NCI-H2171 treated with DMSO at 0.1 percent for 48 hours (cell line): ENCODE measurements at regions not wholly inside any gene's neighbourhood (a gene's known extent, or its start where the extent isn't known, plus 50 kb on each side); places are given as distances from the start of the nearest gene placed in this dataset.
"Not testable (repeated sequence)": the region's sequence is repeated elsewhere in the genome, so short reads cannot be mapped to it uniquely, and the experiment has no call there.

ENCODE experiments used
- DNase-seq: peaks from one replicate; lab custom pipeline; 2025; lab: John Stamatoyannopoulos, UW

DNA sequence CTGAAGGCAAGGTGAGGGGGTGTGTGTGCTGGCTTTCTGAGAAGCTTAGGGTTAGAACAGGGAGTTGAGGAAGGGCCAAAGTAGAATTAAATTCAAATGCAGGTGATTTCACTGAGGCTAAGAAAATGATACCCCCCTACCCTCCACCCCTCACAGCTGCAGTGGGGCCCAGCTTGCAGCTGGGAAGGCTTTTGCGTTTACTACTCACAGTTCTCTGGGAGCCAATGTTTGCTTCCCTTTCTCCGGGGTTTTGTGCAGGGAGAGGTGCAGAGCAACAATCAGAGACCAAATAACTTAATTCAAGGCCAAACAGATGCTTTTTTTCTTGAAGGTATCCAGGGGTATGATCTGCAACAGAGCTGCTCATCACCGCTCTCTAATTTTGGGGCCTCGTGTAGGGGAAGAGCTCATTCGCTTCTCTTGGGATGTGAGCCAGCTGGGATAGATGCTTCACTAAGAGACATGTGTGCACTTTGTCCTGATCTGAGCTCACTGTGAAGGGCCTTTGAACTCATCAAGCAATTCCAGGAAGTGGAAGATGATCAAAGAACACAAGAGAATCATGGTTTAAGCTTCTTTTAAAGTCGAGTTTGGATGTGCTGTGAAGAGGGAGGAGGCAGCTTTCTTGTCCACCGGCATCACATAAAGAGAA, 122.7 kb upstream of the C1GALT1C1 start:
- no peak for DNase-seq

DNA sequence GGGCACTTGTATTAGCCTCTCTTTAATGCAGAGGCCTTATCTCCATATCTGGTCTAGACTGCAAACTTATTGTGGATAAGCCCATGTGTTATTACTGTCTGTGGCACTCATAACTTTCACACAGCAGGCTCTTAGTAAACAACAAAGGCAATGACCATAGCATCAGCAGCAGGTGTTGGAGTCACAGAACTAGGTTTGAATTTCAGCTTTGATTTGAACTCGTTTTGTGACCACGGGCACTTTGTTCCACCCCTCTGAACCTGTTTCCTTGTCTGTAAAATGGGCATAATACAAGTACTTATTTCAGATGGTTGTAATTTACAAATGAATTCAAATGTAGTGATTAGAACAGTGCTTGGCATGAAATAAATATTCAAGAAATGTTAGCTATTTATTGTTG, 121.8 kb upstream of the C1GALT1C1 start:
- no peak for DNase-seq

DNA sequence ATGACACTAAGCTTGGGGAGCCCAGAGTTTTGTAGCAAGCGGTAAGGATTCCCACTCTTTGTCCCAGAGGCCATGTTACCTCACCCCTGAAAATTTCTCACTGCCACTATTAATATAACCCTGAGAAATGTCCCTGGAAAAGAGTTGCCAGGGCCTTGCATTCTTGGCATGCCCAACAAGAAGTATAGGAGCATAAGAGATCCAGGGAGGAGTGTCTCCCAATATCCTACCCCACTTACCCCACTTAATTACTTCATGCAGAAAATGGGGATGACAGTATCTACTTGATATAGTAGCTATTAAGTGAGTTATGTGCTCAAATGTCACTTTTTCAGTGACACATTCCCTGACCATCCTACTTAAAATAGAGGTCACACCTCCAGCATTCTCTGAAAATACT, 120.5 kb upstream of the C1GALT1C1 start:
- no peak for DNase-seq

DNA sequence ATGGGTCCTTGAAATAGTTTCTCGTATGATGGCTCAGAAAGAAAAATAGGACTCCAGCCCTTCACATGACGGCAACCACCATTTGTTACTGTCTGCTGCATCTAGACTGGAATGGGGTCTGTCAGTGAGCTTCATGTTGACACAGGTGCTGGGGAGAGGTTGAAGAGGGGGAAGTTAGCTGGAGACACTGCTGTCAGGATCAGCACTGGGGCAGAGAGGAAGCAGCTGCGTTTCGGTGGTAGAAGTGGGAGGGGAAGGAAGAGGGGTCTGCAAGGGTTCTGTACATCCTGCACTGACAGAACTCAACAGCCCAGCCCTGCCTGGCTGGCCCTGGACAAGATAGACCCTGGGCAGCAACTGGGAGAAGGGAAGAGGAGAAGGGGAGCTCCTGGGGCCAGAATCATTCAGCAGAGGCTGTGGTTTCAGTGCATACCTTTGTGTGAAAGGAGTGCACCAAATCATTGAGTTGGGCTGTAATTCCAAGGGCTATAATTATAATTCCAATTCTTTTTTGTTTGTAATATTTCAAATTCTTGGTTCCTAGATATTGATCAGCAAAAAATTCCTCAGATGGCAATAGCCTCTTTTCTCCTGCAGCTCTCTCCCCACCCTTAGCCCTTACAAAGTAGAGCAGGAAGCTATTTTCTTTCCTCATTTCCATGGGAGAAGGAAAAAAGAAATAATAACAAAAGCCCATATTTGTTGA, 119.4 kb upstream of the C1GALT1C1 start:
- DNase-seq = no peak

DNA sequence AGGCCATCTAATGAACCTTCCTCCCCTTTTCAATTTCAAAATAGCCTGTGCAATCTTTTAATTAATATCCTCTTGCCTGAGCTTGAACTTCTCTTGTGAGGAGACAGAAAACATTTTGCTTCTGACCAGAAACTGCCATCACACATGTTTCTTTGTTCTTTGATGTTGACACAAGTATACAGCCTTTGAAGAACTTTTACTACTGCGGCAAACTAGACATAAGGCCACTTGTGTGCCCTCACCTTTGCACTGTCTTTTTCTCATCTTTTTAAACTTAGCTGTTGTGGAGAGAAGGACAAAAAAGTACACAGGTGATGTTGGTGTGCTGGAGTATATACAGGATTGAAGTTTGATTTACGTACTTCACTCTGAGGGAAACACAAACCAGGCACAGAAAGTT, 116.3 kb upstream of the C1GALT1C1 start:
- no peak for DNase-seq

DNA sequence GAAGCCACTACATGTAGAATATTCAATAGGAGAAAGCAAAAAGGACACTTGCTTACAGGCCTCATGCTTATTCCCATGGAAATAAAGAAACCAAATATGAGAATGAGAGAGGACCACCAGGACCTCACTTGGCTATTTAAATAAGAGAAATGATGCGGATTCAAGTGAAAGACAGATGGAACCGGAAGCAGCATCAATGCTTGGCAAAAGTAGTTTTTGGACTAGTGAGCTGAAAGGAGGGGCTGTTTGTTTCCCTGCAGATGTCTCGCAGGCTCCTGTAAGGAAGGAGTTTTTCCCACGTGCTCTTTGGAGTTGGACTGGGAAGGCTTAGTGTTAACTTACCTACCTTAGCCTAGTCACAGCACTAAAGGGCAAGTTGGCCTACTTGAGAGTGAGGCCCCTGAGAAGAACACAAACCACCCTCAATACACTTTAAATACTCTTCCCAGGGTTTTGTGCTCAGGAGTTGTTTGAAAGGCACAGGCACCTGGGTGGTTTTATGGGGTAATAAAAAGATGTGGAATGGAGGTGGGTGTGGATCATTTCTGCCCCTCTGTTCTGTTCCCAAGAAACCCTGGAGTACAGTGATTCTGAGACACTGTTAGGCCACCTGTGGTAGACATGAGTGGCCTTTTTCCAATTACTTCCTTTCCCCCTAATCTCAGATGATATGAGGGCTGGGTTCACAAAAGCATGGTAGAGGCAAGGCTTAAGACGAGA, 113.3 kb upstream of the C1GALT1C1 start:
- DNase-seq = no peak

DNA sequence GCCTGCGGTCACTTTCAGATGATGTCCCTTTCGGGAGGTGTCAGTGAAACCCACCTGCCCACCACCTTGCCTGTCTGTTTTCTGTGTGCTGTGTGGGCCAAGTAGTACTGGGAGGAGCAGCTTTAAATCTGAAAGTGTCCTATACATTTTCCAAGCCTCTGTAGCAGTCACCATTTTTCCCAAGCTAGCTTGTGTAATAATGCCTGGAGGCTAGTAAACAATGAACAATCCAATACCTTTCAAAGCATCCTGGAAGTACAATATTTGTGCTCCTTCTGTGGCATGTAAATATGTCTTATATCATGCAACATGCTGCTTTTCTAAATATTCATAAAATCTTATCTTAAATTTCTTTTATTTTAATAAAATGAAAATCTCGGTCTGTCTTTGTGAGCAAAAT, 111.6 kb upstream of the C1GALT1C1 start:
- no peak for DNase-seq

DNA sequence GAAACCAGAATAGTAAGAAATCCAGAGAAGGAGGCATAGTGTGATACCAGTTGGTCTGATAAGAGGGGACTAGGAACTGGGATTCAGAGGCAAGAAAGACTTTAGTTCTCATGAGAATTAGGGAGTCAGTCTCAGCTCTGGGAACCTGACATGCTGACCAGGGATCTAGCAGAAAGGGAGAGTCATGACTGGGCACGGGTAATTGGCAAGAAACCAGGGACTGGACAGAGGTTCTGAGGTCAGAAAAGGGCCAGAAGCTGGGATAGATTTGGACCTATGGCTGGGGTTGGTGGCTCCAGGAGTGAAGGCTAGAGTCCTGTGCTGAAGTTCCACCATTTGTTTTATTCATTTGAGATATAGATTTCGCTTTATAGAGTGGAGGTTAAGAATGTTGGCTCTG, 110.2 kb upstream of the C1GALT1C1 start:
- DNase-seq = no peak

DNA sequence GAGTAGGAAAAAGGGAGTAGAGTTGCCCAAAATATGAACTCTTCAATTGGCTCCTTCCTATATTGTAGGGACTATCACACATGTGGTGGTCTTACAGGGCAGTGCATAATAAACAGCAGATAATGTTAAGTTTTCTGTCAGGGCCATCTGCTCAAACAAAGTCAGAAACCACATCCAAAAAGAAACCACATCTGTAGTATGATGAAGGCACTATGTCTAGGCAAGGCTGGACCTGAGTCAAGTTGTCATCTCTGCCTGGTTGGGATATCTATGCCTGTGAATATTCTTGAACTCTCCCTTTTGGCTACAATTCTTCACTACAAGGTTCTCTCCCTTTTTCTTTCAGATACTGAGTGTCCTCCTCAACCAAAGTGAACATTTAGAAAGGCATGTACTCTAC, 109.4 kb upstream of the C1GALT1C1 start:
- no peak for DNase-seq

DNA sequence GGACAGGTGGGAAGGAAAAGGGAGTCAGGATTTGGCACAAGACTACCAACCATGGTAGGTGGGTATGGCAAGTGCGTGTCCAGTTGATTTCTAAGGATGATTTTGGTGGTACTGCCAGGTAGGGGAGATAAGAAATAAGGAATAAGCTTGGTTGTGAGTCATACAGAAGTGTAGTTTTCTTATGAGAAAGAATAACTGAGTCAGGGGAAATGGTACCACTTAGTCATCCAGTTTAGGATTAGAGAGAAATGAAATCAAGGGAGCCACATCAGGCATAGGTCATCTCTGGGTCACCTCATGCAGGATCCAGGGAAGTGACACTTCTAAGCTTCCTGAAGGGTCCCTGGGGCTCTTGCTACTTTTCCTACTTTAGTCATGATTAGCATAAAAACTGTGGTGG, 107.1 kb upstream of the C1GALT1C1 start:
- DNase-seq = no peak

DNA sequence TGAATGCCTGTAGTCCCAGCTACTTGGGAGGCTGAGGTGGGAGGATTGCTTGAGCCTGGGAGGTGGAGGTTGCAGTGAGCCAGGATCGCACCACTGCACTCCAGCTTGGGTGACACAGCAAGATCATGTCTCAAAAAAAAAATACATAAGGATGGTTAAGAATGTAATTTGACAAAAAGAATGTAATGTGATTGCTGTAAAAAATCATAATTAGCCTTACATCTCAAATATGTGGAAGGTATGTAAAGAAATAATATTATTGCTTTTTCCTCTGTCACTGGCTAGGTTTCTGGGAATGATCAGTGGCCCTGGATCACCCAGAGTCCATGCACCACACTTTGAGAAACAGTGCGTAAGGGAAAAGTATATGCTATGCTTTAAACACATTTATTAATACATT, 106.1 kb upstream of the C1GALT1C1 start:
- no peak for DNase-seq

DNA sequence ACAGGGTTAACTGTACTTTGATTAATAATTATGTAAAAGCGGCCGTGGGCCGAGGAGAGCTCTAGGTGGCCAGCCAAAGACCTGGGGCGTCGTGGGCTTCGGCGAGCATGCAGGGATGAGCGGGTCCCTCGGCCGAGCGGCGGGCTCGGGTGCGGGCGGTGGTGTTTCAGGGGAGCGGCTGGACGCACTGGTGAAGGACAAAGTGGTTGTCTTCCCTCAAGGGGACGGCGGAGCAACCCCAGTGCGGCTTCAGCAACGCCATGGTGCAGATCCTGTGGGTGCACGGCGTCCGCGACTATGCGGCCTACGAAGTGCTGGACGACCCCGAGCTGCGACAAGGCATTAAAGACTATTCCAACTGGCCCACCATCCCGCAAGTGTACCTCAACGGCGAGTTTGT, 103.0 kb upstream of the C1GALT1C1 start:
- no peak for DNase-seq

DNA sequence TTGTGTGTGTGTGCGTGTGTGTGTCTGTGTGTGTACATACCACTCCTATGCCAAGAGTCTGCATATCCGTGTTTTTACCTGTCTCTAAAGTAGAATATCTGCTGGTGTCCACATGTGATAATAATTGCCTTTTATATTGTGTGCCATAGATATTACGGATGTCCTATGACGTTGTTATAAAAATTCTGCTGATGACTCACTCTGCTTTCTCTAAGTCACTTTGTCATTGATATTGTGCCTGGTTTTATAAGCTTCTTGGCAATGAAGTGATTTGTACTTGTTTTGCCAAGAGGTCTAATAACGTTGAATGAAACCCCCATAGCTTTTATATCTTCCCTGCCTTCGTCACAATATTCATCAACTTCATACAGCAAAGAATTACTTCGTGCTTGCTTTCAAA, 102.6 kb upstream of the C1GALT1C1 start:
- DNase-seq = no peak

DNA sequence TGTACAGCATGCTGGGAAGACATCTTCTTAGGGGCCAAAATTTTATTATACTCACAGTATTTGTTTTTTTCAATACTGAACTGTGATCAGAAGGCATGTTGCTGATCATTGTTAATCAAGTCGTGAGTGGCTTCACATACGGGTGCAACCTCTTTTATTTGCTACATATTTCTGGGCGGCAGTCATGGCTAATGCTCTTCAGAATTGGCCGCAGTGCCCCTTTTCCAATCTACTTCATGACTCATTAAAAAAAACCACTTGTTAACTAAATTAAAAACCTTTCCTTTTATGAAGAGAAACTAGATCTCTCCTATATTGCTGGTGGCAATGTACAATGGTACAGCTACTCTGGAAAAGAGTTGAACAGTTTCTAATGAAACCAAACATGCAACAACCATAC, 101.5 kb upstream of the C1GALT1C1 start:
- no peak for DNase-seq

DNA sequence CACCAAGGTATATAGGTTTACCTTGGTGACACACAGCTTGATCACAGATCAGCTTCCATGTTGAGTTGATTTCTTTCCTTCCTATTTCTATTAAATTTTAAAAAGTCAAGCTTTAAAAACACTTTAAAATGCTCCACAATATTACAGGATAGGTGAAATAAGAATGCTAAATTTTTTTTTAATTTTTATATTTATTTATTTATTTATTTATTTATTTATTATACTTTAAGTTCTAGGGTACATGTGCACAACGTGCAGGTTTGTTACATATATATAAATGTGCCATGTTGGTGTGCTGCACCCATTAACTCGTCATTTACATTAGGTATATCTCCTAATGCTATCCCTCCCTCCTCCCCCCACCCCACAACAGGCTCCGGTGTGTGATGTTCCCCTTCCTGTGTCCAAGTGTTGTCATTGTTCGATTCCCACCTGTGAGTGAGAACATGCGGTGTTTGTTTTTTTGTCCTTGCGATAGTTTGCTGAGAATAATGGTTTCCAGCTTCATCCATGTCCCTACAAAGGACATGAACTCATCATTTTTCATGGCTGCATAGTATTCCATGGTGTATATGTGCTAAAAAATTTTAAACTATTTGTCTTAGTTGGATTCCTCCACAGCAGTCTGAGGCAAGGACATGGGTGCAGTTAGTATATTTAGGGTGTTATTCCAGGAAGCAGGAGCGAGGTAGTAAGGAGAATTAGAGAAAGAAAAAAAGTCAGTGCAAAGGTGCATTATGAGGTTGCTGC, 99.8 kb upstream of the C1GALT1C1 start:
- not testable (repeated sequence) for DNase-seq

DNA sequence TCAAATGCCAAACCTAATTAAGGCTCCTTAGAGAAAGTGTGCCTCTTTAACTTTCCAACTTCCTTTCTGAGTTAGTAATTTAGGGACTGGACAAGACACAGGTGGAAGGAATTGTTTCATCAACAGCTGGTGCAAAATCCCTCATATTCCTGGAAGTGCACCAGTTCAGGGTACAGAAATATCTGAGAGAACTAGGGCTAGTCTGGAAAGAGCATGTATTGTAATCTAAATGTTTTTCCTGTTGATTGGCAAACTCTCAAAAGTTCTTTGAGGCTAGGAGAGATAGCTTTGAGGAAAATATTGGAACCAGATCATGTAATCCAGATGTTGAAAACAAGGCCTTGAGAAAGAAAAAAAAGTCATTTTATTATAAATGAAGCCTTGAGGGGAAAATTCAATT, 98.1 kb upstream of the C1GALT1C1 start:
- no peak for DNase-seq

DNA sequence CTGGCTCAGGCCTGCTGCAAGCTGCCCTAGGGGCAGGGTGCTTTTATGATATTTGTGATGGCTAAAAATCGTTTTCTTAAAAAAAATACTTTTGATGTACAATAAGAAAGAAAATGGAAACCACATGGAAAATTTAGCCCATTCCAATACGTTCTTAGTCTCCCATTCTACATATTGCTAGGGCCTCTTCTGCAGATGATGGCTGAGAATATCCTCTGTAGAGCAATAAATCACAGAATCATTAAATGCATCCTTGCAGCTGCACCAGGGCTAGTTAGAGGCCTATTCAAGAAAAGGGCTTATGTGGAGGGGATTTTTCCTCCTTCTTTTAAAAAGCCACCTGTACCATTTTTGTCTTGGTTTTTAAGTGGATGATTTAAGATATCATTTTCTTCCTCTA, 97.6 kb upstream of the C1GALT1C1 start:
- DNase-seq = no peak

DNA sequence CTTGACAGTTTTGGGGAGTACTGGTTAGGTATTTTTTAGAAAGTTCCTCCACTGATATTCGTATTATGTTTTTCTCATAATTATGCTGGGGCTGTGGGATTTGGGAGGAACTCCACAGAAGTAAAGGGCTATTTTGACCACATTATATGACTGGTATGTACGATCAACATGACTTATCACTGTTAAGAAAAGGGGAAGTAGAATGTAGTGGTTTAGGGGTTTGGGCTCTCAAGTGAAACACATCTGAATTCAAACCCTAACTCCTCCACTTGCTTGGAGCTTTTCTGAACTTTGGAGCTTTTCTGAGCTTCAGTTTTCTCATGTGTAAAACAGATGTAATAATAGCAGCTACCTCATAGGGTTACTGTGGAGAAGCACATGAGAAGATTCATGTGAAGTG, 96.4 kb upstream of the C1GALT1C1 start:
- DNase-seq = no peak

DNA sequence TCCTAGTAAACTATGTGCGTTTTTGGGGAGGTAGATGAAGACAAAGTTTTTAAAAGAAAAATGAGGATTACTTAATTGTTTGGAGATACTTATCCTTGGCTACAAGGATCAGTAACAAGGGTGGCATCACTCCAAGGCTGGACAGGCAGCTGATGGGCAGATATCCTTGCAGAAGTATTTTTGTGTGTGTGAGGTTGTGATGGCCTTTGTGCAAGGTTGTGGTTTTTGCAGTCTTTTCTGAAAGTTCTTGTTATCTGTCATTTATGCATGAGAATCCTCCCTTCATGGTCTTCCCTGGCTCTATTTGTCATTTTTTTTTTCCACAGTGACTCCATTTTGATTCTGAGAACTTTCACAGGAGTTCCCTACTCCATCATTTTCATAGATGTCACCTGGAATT, 96.0 kb upstream of the C1GALT1C1 start:
- DNase-seq = no peak

DNA sequence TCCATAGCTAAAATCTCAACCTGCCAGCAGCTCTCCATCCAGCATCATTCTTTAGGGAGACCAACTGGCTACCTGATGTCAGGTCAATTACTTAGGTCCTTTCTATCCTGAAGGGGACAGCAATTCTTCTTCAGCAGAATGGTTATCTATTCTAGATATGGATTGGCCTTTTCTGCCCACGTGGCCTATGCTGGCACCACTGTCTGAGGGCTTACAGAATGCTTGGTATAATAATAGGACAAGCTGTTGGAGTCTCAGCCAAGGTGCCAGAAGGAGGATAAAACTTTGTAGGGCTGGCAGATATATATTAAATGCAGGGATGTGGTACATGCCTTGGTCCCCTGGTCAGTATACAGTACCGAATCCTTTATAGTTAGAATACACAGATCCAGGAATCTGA, 89.8 kb upstream of the C1GALT1C1 start:
- no peak for DNase-seq

DNA sequence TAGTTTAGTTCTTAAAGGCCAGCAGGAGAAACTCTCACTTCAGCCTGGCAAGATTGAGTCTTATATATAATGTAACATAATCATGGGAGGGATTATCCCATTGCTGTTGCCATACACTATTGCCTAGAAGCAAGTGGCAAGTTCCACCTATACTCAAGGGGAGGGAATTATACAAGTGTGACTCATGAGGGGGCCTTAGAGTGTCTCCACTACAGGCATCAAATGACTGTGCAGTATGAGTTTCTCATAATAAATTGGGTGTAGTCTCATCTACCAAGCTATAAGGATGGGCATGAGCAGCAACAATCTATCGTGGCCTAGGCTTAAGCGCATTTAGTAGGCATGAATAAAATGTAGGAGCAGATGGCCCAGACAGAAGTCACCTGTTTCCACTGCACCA, 89.1 kb upstream of the C1GALT1C1 start:
- no peak for DNase-seq

DNA sequence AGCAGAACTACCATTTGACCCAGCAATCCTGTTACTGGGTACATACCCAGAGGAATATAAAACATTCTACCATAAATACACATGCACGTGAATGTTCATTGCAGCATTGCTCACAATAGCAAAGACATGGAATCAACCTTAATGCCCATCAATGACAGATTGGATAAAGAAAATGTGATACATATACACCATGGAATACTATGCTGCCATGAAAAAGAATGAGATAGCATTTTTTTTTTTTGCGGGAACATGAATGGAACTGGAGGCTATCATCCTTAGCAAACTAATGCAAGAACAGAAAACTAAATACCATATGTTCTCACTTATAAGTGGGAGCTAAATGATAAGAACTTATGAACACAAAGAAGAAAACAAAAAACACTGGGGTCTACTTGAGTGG, 72.5 kb upstream of the C1GALT1C1 start:
- DNase-seq = not testable (repeated sequence)

DNA sequence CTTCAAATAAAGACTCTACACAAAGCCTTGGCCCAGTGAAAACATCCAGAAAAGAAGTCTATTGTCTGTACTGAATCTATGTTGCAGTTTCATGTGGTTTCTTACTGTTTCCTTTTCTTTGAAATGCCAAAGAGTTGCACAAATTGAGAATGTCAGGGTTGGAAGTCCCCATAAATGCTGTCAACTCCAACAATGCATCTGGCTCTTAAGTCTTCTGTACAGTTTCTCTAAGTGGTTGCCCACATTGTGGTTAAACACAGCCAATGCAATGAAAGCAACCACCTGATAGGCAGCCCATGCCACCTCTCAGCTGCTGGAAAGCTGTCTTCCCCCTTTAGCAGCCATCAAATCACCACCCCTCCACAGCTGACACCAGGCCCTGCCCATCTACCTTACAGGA, 67.2 kb upstream of the C1GALT1C1 start:
- DNase-seq = no peak
